ENCODE measurements at regions not wholly inside any gene's neighbourhood (a gene's known extent, or its start where the extent isn't known, plus 50 kb on each side); places are given as distances from the start of the nearest gene placed in this dataset.

DNA sequence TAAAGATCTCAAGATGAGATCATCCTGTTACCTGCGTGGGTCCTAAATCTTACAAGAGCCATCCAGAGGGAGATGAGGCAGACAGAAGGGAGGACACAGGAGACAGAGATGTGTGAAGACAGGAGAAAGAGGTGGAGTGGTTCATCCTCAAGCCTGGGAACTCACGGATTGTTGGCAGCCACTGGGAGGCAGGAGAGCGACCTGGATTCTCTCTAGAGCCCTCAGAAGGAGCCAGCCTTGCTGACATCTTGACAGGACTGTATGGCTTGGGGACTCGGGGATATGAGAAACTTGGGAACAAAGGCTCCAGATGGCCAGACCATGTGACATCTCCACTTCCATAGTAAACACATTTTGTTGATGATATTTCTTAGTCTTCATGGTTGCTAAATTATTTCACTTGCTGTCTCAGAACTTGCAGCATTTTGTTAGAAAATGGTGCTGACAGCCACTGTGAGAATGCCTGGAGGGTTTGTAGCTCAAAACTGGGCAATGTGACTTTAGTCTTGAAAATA lies 57.8 kb upstream of the MC2R start:
- TF ChIP-seq MEF2A (IDR thresholded peaks at IDR 0.05; ENCODE audit: borderline replicate concordance, low read depth) (no peak), FOXM1 (IDR thresholded peaks at IDR 0.05; ENCODE audit: low read depth) (no peak), TEAD4 (IDR thresholded peaks at IDR 0.05; ENCODE audit: borderline replicate concordance, insufficient read depth) (no peak), CTCF (IDR thresholded peaks at IDR 0.05) (no peak), CHD2 (IDR thresholded peaks at IDR 0.05; ENCODE audit: low read length, partially characterized antibody) (no peak), ZBTB33 (IDR thresholded peaks at IDR 0.05; ENCODE audit: borderline replicate concordance, low read depth) (no peak), RFX5 (IDR thresholded peaks at IDR 0.05; ENCODE audit: low read length) (no peak), MXI1 (IDR thresholded peaks at IDR 0.05; ENCODE audit: low read depth, low read length) (no peak), SMC3 (IDR thresholded peaks at IDR 0.05; ENCODE audit: low read depth, low read length) (no peak), ELF1 (IDR thresholded peaks at IDR 0.05) (no peak), GATA2 (CRISPR knock-in tag; IDR thresholded peaks at IDR 0.05) (no peak), RAD21 (IDR thresholded peaks at IDR 0.05; ENCODE audit: low read length) (no peak), SIN3A (IDR thresholded peaks at IDR 0.05; ENCODE audit: borderline replicate concordance, low read depth, low read length) (no peak), RXRA (IDR thresholded peaks at IDR 0.05; ENCODE audit: borderline replicate concordance, low read depth) (no peak)
- TF ChIP-seq, protein P1, sequence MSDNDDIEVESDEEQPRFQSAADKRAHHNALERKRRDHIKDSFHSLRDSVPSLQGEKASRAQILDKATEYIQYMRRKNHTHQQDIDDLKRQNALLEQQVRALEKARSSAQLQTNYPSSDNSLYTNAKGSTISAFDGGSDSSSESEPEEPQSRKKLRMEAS (IDR thresholded peaks at IDR 0.05; ENCODE audit: low read depth), result no peak
- Histone ChIP-seq H3K79me2 (ENCODE audit: insufficient read depth) (no peaks in the 10 kb centered on the region), H3K4me2 (no peak overlapping the region), H3K9me3 (no peaks in the 10 kb centered on the region), H3K4me3 (ENCODE audit: low read depth in 2 of 2, low read length in 1 of 2) (no peak overlapping the region), H3K9ac (no peak overlapping the region), H3K27ac (ENCODE audit: low read depth in 2 of 2, low read length in 1 of 2) (no peak overlapping the region), H3F3A (replicated peaks; ENCODE audit: insufficient read depth) (no peaks in the 10 kb centered on the region), H3K36me3 (replicated peaks in 1 of 2; ENCODE audit: control insufficient read depth in 1 of 2, insufficient read depth in 2 of 2, low read length in 1 of 2) (no peaks in the 10 kb centered on the region), H3K9me2 (no peaks in the 10 kb centered on the region), H3K4me1 (ENCODE audit: control insufficient read depth in 1 of 2, insufficient read depth in 2 of 2, low read depth in 1 of 2, low read length in 1 of 2) (no peaks in the 10 kb centered on the region), H3K27me3 (ENCODE audit: insufficient read depth) (no peaks in the 10 kb centered on the region; the same call in 1 of the 2 replicates), H2AFZ (ENCODE audit: low read depth) (no peak overlapping the region), H4K20me1 (ENCODE audit: insufficient read depth) (no peaks in the 10 kb centered on the region)
- WGBS (ENCODE audit: low lambda C conversion rate), result 0% methylated on average over 4 of the region's 4 CpGs
- ChIA-PET POLR2A (no interaction called here), CTCF (no interaction called here)
- DNase-seq, result no peak

Data from SK-N-SH (cell line).